ENCODE measurements at regions not wholly inside any gene's neighbourhood (a gene's known extent, or its start where the extent isn't known, plus 50 kb on each side); places are given as distances from the start of the nearest gene placed in this dataset.

DNA sequence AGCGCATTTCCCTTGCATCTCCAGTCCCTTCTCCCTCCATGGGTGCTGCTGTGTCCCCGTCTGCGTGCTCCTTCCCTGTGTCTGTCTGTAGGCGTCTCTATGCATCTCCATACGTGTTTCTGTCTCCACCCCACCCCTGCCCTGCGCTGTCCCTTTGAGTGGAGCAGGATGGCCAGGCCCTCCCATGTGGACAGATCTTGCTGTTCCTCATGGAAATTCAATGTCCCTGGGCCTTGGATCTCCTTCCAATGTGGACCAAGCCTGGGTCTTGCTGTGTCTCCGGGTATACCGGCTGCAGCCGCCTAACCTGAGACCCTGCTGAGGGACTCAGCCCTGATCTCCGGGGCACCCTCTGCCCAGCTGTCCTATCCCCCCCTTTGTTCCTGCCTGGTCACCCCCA is 172.7 kb downstream of the BMP7 start:
- in situ Hi-C loops (cut with MboI; ENCODE audit: low pct_unique_long_range_greater_than_20kb in 2 of 9, low sequenced_read_pairs in 9 of 9, unreplicated experiment in 9 of 9), result loop anchor here in 3 of 9 experiments (10.0 to 25.0 kb wide), 2 partner anchors 244 to 251 kb away; partner anchors contain the start of gene SPO11 (in 2 of the 3)
- 83 to 100% (median 88%) methylated on average over 3 to 4 of the region's 10 CpGs; no CpG with 5 or more reads in 7 of the 10 experiments for WGBS, 10 experiments
- Histone ChIP-seq H3K4me1 (replicated peaks in 1 of 2) (peaks cover 7 to 8% of the 10 kb centered on the region in 2 donors), H3K4me3 (no peak overlapping the region), H3K27ac (no peak overlapping the region)
- ATAC-seq (replicated peaks in 6 of 8), result no peak

DNA sequence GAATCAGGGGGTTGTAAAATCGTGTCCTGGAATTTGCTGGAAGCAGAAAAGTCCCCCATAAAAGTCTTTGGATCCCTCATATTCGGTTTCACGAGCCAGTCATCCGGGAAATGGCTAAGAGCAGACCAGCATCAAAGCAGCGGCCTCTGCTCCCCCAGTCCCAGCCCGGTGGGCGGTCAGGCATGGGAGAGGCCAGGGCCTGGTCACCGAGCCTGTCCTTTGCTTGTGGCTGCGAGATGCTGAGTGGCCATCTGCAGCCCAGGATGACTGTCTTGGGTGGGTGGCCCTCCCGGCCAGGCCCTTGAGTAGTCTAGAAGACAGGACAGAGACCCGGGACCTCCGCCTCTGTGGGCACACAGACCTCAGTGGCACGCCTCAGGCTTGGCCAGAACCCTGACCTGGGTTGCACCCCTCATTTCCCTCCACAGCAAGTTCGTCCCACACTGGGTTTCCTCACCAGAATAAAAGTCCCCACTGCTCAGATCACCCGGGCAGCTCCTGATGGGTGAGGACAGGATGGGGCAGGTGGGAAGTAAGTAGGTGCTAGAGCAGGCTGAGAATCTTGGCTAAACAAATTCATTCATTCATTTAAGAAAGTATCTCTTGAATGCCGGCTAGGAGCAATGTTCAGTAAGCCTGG is 172.1 kb downstream of the BMP7 start:
- Histone ChIP-seq H3K4me3 (no peak overlapping the region), H3K4me1 (replicated peaks in 1 of 2) (peaks cover 7 to 8% of the 10 kb centered on the region in 2 donors), H3K27ac (no peak overlapping the region)
- WGBS, 10 experiments, result 80 to 100% (median 84%) methylated on average over 1 to 11 of the region's 16 CpGs; no CpG with 5 or more reads in 6 of the 10 experiments
- no peak for ATAC-seq (replicated peaks in 6 of 8)
- in situ Hi-C loops (cut with MboI; ENCODE audit: low pct_unique_long_range_greater_than_20kb in 2 of 9, low sequenced_read_pairs in 9 of 9, unreplicated experiment in 9 of 9), result loop anchor here in 3 of 9 experiments (10.0 to 25.0 kb wide), 2 partner anchors 243 to 250 kb away; partner anchors contain the start of gene SPO11 (in 2 of the 3)

DNA sequence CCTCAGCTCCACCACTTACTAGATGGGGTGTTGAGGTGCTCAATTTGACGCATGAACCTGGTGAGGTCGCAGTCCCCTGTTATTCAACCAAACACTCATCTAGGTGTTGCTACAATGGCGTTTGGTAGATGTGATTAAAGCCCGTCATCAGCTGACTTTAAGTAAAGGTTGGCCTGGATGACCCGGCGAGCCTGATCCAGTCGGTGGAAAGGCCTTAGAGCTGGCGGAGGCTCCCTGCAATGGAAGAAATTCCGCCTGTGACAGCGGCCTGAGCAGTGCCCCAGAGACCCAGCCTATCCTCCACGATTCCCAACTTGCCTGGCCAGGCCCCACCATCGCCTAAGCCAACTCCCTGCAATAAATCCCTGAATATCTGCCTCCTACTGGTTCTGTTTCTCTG is 171.4 kb downstream of the BMP7 start:
- Histone ChIP-seq H3K4me3 (no peak overlapping the region), H3K4me1 (replicated peaks in 1 of 2) (peaks cover 7 to 8% of the 10 kb centered on the region in 2 donors), H3K27ac (no peak overlapping the region)
- WGBS, 10 experiments, result 66 to 93% (median 82%) methylated on average over 4 to 6 of the region's 12 CpGs; no CpG with 5 or more reads in 4 of the 10 experiments
- in situ Hi-C loops (cut with MboI; ENCODE audit: low pct_unique_long_range_greater_than_20kb in 2 of 9, low sequenced_read_pairs in 9 of 9, unreplicated experiment in 9 of 9), result loop anchor here in 3 of 9 experiments (10.0 to 25.0 kb wide), 2 partner anchors 242 to 250 kb away; partner anchors contain the start of gene SPO11 (in 2 of the 3)
- no peak for ATAC-seq (replicated peaks in 6 of 8)

DNA sequence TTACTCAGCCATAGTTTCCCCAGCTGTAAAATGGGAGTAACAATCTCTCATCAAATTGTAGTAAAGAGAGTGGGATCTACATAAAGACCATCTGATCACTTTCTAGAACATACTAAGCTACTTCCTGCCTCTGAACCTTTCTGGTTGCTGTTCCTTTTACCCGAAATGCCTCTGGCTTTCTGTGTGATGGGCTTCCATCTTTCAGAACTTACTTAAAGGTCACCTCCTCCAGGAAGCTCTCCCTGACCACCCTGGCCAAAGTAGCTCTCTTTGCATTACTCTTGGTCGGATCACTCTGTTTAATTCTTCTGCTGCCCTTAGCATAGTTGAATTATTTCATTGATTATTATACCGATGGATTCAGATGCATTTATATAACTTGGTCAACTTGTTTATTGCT is 171.0 kb downstream of the BMP7 start:
- 43 to 100% (median 79%) methylated on average over 1 to 3 of the region's 3 CpGs for WGBS, 10 experiments
- Histone ChIP-seq H3K27ac (no peak overlapping the region), H3K4me3 (no peak overlapping the region), H3K4me1 (replicated peaks in 1 of 2) (peaks cover 7 to 8% of the 10 kb centered on the region in 2 donors)
- in situ Hi-C loops (cut with MboI; ENCODE audit: low pct_unique_long_range_greater_than_20kb in 2 of 9, low sequenced_read_pairs in 9 of 9, unreplicated experiment in 9 of 9), result loop anchor here in 3 of 9 experiments (10.0 to 25.0 kb wide), 2 partner anchors 242 to 249 kb away; partner anchors contain the start of gene SPO11 (in 2 of the 3)
- no peak for ATAC-seq (replicated peaks in 6 of 8)

DNA sequence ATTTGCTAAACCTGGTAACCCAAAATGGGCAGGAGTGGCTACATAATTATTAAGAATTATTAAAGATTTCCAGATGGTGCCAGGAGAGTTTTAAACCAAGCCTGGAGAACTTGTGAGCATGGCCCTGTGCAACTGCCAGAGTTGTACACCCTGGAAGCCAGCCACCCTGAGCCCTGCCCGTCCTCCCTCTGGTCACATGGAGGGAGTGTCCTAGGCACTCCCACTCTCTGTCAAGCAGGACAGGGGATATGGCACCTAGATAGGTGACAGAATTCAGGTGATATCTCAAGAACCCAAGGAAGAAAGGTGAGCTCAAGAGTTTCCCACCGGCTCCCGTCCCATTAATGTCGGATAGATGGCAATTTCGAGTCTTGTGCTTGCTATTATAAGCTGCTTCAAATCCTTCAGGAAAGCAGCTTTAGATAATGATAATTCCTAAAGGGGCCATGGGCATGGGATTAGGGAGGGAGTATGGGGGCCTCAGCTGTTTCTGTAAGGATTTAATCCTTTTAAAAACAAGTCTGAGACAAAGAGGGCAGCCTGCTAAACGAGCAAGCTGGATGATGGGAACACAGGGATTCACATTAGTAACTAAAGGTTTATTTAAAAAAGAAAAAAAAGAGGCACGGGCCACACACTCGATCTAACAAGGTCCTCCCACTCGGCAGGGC is 169.1 kb downstream of the BMP7 start:
- H3K27ac ChIP-seq, result no peak overlapping the region
- WGBS, 10 experiments, result 8 to 82% (median 66%) methylated on average over 1 to 9 of the region's 9 CpGs
- peaks cover 5 to 6% of the 10 kb centered on the region in 2 donors for H3K4me1 ChIP-seq (replicated peaks in 1 of 2)
- peak in 1 of 8 experiments; percentile 21 for ATAC-seq (replicated peaks in 6 of 8)
- H3K4me3 ChIP-seq, result no peak overlapping the region
- in situ Hi-C loops (cut with MboI; ENCODE audit: low pct_unique_long_range_greater_than_20kb in 2 of 9, low sequenced_read_pairs in 9 of 9, unreplicated experiment in 9 of 9), result loop anchor here in 3 of 9 experiments (10.0 to 25.0 kb wide), 2 partner anchors 240 to 247 kb away; partner anchors contain the start of gene SPO11 (in 2 of the 3)

DNA sequence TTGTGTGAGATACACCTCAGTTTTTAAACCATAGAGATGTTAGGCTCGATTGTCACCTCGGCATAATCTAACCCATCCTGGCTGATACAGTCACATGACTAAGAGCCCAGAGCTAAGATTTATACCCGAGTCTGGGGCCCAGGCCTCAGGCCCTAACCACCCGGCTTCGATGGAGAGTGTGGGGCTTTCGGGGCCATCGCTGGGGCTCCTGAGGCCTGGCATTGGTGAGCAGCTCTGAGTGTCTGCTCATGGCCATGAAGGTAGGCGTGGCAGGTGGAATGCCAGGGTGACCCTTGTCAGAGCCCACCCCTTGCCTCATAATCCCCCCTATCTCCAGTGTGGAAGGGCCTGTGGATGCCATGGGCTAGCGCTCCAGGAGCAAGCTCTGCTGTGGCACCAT is 164.3 kb downstream of the BMP7 start:
- WGBS, 10 experiments, result 60 to 95% (median 80%) methylated on average over 1 to 5 of the region's 9 CpGs; no CpG with 5 or more reads in 5 of the 10 experiments
- in situ Hi-C loops (cut with MboI; ENCODE audit: low pct_unique_long_range_greater_than_20kb in 2 of 9, low sequenced_read_pairs in 9 of 9, unreplicated experiment in 9 of 9), result no loop called here
- Histone ChIP-seq H3K4me3 (no peak overlapping the region), H3K4me1 (replicated peaks in 1 of 2) (no peaks in the 10 kb centered on the region), H3K27ac (no peak overlapping the region)
- ATAC-seq (replicated peaks in 6 of 8), result no peak

DNA sequence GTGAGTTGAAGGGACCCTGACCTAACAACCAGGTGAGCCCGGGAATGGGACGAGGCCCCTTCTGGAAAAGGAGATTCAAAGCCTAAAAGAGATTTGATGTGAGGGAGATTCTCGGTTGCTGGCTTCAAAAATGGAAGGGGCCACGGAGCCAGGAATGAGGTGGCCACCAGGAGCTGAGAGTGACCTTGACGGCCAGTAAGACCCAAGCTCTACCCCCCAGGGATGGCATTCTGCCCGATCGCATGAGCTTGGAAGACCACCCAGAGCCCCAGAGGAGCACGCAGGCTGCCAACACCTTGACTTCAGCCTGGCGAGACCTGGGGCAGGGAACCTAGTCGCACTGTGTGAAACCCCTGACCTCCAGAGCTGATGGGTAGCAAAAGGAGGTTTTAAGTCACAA is 163.9 kb downstream of the BMP7 start:
- H3K4me1 ChIP-seq (replicated peaks in 1 of 2), result no peaks in the 10 kb centered on the region
- H3K4me3 ChIP-seq, result no peak overlapping the region
- in situ Hi-C loops (cut with MboI; ENCODE audit: low pct_unique_long_range_greater_than_20kb in 2 of 9, low sequenced_read_pairs in 9 of 9, unreplicated experiment in 9 of 9), result no loop called here
- 47 to 100% (median 79%) methylated on average over 2 to 5 of the region's 10 CpGs; no CpG with 5 or more reads in 5 of the 10 experiments for WGBS, 10 experiments
- no peak overlapping the region for H3K27ac ChIP-seq
- ATAC-seq (replicated peaks in 6 of 8), result no peak

DNA sequence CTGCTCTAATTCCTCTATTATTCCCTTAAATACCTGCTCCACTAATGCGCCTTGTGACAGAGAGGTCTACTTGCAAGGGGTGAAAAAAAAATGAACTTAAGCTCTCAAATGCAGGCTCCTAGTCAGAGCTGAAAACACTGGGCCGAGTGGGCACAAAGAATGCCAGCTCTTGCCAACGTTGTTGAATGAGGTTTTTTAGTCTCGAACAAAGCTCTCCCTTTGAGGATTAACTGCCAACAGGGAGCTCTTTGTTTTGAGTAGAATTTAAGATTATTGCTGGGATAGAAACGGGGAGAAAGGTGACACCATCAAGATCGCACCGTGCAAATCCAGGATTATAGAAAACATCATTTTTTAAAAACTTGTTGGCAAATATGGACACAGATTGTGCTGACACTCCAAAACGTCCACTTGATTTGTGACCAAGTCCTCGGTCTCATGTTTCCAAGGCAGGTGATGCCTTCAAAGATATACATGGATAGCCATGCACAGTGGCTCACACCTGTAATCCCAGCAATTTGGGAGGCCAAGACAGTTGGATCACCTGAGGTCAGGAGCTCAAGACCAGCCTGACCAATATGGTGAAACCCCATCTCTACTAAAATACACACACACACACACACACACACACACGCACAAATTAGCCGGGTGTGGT is 163.2 kb downstream of the BMP7 start:
- WGBS, 10 experiments, result 50 to 96% (median 60%) methylated on average over 1 to 8 of the region's 11 CpGs; no CpG with 5 or more reads in 1 of the 10 experiments
- peaks cover 0 to 2% of the 10 kb centered on the region in 2 donors for H3K4me1 ChIP-seq (replicated peaks in 1 of 2)
- ATAC-seq (replicated peaks in 6 of 8), result no peak
- H3K27ac ChIP-seq, result no peak overlapping the region
- in situ Hi-C loops (cut with MboI; ENCODE audit: low pct_unique_long_range_greater_than_20kb in 2 of 9, low sequenced_read_pairs in 9 of 9, unreplicated experiment in 9 of 9), result no loop called here
- H3K4me3 ChIP-seq, result no peak overlapping the region

DNA sequence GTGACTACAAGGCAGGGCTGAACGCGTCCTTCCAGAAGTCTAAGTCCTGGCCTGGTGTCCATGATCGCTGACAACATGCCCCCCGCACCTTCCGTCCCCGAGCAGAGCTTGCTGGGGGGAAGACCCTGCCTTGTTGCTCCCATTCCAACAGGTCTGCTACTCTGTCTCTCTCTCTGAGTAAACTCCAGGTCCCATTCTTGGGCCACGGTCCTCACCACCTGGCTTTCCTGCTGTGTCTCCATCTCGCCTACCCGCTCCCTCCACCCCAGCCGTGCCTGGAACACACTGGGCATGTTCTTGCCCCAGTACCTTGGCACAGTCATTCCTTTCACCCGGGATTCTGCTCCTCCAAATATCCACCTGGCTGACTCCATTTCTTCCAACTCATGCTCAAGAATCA is 162.3 kb downstream of the BMP7 start:
- Histone ChIP-seq H3K4me3 (no peak overlapping the region), H3K27ac (no peak overlapping the region), H3K4me1 (replicated peaks in 1 of 2) (peaks cover 7 to 10% of the 10 kb centered on the region in 2 donors)
- WGBS, 10 experiments, result 40 to 100% (median 87%) methylated on average over 2 to 7 of the region's 11 CpGs; no CpG with 5 or more reads in 2 of the 10 experiments
- in situ Hi-C loops (cut with MboI; ENCODE audit: low pct_unique_long_range_greater_than_20kb in 2 of 9, low sequenced_read_pairs in 9 of 9, unreplicated experiment in 9 of 9), result no loop called here
- no peak for ATAC-seq (replicated peaks in 6 of 8)

DNA sequence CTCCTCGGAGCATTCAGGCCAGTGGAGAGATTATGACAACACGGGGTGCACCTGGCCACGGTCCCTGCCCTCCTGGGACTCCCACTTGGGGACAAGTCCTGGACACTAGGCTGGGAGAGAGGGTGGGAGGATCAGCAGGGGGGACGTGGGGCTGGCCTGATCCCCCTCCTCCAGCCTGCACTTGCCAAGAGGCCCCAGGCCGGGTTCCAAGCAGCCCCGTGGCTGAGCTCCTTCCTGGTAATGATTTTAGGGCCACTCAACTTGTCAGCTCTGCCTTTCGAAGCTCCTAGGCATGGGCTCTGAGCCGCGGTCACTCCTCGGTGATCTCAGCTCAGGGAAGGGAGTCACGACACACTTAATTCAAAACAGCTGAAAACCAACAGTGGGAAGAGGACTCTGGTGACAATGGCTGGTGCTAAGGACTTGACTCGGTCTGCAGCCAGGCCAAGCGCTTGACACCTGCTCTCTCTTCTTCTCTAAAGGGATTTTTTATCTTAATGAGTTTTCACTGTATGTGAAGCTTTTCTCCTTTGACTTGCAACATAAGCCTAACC is 161.7 kb downstream of the BMP7 start:
- 0 to 100% (median 71%) methylated on average over 1 to 7 of the region's 13 CpGs; no CpG with 5 or more reads in 3 of the 10 experiments for WGBS, 10 experiments
- peak in 2 of 8 experiments; percentile 4 to 17 for ATAC-seq (replicated peaks in 6 of 8)
- Histone ChIP-seq H3K4me1 (replicated peaks in 1 of 2) (peaks cover 13 to 14% of the 10 kb centered on the region in 2 donors), H3K4me3 (no peak overlapping the region), H3K27ac (no peak overlapping the region)
- in situ Hi-C loops (cut with MboI; ENCODE audit: low pct_unique_long_range_greater_than_20kb in 2 of 9, low sequenced_read_pairs in 9 of 9, unreplicated experiment in 9 of 9), result no loop called here

DNA sequence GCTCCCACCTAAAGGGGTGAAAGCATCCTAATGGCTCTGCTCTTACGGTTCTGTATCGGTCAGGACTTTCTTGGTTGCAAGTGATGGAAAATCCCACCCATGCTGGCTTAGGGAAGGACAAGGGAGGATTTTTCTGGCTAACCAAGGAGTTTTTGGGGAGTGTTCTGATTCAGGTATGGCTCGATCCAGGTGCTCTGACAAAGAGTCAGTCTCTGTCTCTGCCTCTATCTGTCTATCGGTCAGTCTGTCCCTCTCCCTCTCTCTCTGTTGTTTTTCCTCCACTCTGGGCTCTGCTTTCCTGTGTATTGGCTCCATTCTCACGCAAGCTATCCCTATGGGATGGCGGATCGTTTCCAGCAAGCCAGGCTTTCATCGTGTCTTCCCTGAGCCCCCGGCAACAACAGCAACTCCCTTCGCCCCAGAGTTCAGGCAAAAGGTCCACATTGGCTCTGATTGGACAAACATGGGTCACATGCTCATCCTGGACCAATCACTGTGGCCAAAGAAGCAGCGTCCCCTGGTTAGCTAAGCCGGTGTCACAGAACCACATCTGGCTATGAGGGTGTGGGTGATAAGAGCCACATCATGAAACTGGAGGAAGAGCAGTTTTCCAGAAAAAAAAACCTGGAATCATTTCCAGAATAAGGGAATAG is 160.3 kb downstream of the BMP7 start:
- ATAC-seq (replicated peaks in 6 of 8), result peak in 1 of 8 experiments; percentile 41
- 0 to 89% (median 85%) methylated on average over 1 to 10 of the region's 12 CpGs for WGBS, 10 experiments
- in situ Hi-C loops (cut with MboI; ENCODE audit: low pct_unique_long_range_greater_than_20kb in 2 of 9, low sequenced_read_pairs in 9 of 9, unreplicated experiment in 9 of 9), result no loop called here

DNA sequence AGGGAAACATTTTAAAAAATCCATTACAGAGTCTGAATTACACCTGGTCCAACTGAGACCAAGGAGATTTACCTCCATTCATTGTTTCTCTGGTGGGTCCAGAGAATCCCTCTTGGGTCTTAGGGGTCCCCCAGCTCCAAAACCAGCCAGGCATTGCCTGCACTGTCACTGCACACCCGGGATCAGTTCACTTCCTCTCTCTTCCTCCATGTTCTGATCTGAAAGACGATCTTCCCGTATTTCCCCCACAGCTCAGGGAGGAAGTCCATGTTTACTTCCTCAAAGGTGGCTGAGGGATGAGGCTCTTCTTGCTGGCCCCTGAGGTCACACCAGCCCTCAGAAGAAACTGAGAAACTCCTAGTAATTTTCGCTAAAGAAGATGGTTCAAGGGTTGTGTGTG is 159.7 kb downstream of the BMP7 start:
- Histone ChIP-seq H3K4me3 (no peak overlapping the region), H3K27ac (no peak overlapping the region), H3K4me1 (replicated peaks in 1 of 2) (peaks cover 14% of the 10 kb centered on the region in 2 donors)
- no peak for ATAC-seq (replicated peaks in 6 of 8)
- in situ Hi-C loops (cut with MboI; ENCODE audit: low pct_unique_long_range_greater_than_20kb in 2 of 9, low sequenced_read_pairs in 9 of 9, unreplicated experiment in 9 of 9), result no loop called here
- 29 to 100% (median 60%) methylated on average over 1 to 3 of the region's 4 CpGs; no CpG with 5 or more reads in 3 of the 10 experiments for WGBS, 10 experiments

More for the DNA sequence above, 160.3 kb downstream of the BMP7 start:
- Histone ChIP-seq H3K4me3 (no peak overlapping the region), H3K27ac (no peak overlapping the region), H3K4me1 (replicated peaks in 1 of 2) (peaks cover 14% of the 10 kb centered on the region in 2 donors)
